Ishikawa (cell line): ENCODE measurements at regions not wholly inside any gene's neighbourhood (a gene's known extent, or its start where the extent isn't known, plus 50 kb on each side); places are given as distances from the start of the nearest gene placed in this dataset.

Experiments
- CEBPB ChIP-seq: IDR thresholded peaks from 2 replicates; pipeline ENCODE4 v1.6.1; 2012
- EGR1 ChIP-seq: IDR thresholded peaks from 2 replicates; pipeline ENCODE4 v1.6.1; 2012
- EP300 ChIP-seq: IDR thresholded peaks from 2 replicates; pipeline ENCODE4 v1.6.1; 2012; ENCODE audit warnings: borderline replicate concordance
- FOXM1 ChIP-seq: IDR thresholded peaks from 2 replicates; pipeline ENCODE4 v1.6.1; 2012; ENCODE audit warnings: low read depth, borderline replicate concordance
- NFIC ChIP-seq: IDR thresholded peaks from 2 replicates; pipeline ENCODE4 v1.6.1; 2012
- TAF1 ChIP-seq: IDR thresholded peaks from 2 replicates; pipeline ENCODE4 v1.6.1; 2012; ENCODE audit warnings: low read depth, mild to moderate bottlenecking
- YY1 ChIP-seq: IDR thresholded peaks from 2 replicates; pipeline ENCODE4 v1.6.1; 2012; ENCODE audit warnings: low read depth
- TF ChIP-seq, protein P1 (sequence below): IDR thresholded peaks from 2 replicates; pipeline ENCODE4 v1.6.1; 2012
- TF ChIP-seq, protein P2 (sequence below): IDR thresholded peaks from 2 replicates; pipeline ENCODE4 v1.6.1; 2012

DNA sequence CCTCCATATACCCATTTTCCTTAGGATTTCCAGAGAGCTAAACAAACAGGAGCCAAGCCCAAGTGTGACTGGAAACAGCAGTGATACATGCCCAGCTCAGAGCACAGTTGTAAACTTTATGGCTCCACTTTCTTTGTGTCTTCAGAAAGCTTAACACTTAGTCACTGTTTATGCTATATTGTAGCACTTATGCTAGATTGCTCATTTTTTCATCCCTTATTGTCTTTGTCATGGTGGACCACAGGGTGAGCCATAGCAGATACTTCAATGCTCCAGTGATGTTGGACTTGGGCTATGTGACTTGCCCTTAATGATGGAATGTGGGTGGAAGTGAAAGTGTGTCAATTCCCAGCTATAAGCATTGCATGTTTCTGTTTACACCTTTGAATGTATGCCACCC is 401.6 kb downstream of the METTL4 start:
- TF ChIP-seq NFIC, result no peak
- no peak for TF ChIP-seq EGR1
- no peak for TF ChIP-seq EP300
- no peak for TF ChIP-seq YY1
- no peak for TF ChIP-seq TAF1
- TF ChIP-seq, protein P1, sequence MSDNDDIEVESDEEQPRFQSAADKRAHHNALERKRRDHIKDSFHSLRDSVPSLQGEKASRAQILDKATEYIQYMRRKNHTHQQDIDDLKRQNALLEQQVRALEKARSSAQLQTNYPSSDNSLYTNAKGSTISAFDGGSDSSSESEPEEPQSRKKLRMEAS, result no peak
- TF ChIP-seq FOXM1, result no peak
- TF ChIP-seq CEBPB, result no peak
- TF ChIP-seq, protein P2, sequence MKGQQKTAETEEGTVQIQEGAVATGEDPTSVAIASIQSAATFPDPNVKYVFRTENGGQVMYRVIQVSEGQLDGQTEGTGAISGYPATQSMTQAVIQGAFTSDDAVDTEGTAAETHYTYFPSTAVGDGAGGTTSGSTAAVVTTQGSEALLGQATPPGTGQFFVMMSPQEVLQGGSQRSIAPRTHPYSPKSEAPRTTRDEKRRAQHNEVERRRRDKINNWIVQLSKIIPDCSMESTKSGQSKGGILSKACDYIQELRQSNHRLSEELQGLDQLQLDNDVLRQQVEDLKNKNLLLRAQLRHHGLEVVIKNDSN, result no peak
